ENCODE measurements at regions not wholly inside any gene's neighbourhood (a gene's known extent, or its start where the extent isn't known, plus 50 kb on each side); places are given as distances from the start of the nearest gene placed in this dataset.
A peak's percentile ranks its signal among the peaks of the same experiment; 100 is the strongest.
"Not testable (repeated sequence)": the region's sequence is repeated elsewhere in the genome, so short reads cannot be mapped to it uniquely, and the experiment has no call there.

- DNase-seq (ENCODE audit: extremely low spot score, unreplicated experiment): peak; percentile 91
- not testable (repeated sequence) for H3K27me3 Mint-ChIP-seq (ENCODE audit: unreplicated experiment); H3K4me3 Mint-ChIP-seq (ENCODE audit: unreplicated experiment); H3K27ac Mint-ChIP-seq (ENCODE audit: unreplicated experiment); H3K4me1 Mint-ChIP-seq (ENCODE audit: unreplicated experiment); H3K9me3 Mint-ChIP-seq (ENCODE audit: unreplicated experiment); H3K36me3 Mint-ChIP-seq (ENCODE audit: unreplicated experiment)
Observed at GRCh38 chr22:11017108-11017507, 4510.9 kb upstream of the OR11H1 start.

DNA sequence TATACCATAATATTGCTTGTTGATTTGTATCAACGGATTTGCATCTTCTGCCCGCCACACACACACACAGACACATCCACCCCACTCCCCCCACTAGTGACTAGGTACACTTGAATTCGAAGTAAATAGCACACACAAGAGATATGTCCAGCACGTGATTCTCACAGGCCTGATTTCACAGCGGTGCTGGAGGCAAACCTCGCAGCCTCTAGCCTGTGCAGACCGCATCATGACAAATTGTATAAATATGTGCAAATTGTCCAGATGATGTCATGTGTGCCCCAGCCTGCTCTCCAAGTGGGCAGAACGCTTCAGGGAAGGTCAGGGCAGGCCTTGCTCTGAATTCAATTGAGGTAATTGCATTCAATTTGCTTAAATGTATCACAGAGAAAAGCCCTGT, 4507.5 kb upstream of the OR11H1 start:
- H3K27me3 Mint-ChIP-seq (ENCODE audit: unreplicated experiment); H3K9me3 Mint-ChIP-seq (ENCODE audit: unreplicated experiment): not testable (repeated sequence)

DNA sequence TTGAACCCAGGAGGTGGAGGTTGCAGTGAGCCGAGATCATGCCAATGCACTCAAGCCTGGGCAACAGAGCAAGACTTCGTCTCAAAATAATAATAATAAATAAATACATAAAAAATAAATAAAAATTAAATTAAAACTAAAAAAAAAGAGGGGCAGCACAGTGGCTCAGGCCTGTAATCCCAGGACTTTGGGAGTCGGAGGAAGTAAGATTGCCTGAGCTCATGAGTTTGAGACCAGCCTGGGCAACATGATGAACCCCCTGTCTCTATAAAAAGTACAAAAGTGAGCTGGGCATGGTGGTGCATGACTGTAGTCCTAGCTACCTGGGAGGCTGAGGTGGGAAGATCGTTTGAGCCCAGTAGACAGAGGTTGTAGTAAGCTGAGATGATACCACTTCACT, 4501.5 kb upstream of the OR11H1 start:
- H3K27me3 Mint-ChIP-seq (ENCODE audit: unreplicated experiment); H3K4me3 Mint-ChIP-seq (ENCODE audit: unreplicated experiment); H3K4me1 Mint-ChIP-seq (ENCODE audit: unreplicated experiment); H3K27ac Mint-ChIP-seq (ENCODE audit: unreplicated experiment); H3K36me3 Mint-ChIP-seq (ENCODE audit: unreplicated experiment); DNase-seq (ENCODE audit: extremely low spot score, unreplicated experiment): not testable (repeated sequence)
- peaks cover 33% of the 10 kb centered on the region for H3K9me3 Mint-ChIP-seq (ENCODE audit: unreplicated experiment)

More for the DNA sequence above, 4507.5 kb upstream of the OR11H1 start:
- not testable (repeated sequence) for H3K4me1 Mint-ChIP-seq (ENCODE audit: unreplicated experiment); H3K27ac Mint-ChIP-seq (ENCODE audit: unreplicated experiment); H3K4me3 Mint-ChIP-seq (ENCODE audit: unreplicated experiment); H3K36me3 Mint-ChIP-seq (ENCODE audit: unreplicated experiment); DNase-seq (ENCODE audit: extremely low spot score, unreplicated experiment)

DNA sequence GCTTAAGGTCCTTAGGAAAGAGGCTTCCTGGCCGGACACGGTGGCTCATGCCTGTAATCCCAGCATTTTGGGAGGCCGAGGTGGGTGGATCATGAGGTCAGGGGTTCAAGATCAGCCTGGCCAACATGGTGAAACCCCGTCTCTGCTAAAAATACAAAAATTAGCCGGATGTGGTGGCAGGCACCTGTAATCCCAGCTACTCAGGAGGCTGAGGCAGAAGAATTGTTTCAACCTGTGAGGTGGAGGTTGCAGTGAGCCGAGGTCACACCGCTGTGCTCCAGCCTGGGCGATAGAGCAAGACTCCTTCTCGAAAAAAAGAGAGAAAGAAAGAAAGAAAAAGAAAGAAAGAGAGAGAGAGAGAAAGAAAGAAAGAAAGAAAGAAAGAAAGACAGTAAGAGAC, 4500.9 kb upstream of the OR11H1 start:
- H3K4me1 Mint-ChIP-seq (ENCODE audit: unreplicated experiment); H3K27ac Mint-ChIP-seq (ENCODE audit: unreplicated experiment): not testable (repeated sequence)

DNA sequence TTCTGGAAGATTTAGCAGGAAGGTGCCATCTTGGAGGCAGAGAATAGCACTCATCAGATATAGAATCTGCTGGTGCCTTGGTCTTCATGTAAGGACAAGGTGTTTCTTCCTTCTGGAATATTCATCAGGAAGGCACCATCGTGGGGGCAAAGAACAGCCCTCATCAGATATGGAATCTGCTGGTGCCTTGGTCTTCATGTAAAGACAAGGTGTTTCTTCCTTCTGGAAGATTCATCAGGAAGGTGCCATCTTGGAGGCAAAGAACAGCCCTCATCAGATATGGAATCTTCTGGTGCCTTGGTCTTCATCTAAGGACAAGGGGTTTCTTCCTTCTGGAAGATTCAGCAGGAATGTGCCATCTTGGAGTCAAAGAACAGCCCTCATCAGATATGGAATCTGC, 4500.5 kb upstream of the OR11H1 start:
- H3K36me3 Mint-ChIP-seq (ENCODE audit: unreplicated experiment); H3K4me1 Mint-ChIP-seq (ENCODE audit: unreplicated experiment); H3K27ac Mint-ChIP-seq (ENCODE audit: unreplicated experiment); DNase-seq (ENCODE audit: extremely low spot score, unreplicated experiment); H3K4me3 Mint-ChIP-seq (ENCODE audit: unreplicated experiment); H3K27me3 Mint-ChIP-seq (ENCODE audit: unreplicated experiment): not testable (repeated sequence)
- peaks cover 33% of the 10 kb centered on the region for H3K9me3 Mint-ChIP-seq (ENCODE audit: unreplicated experiment)

More for the DNA sequence above, 4500.9 kb upstream of the OR11H1 start:
- not testable (repeated sequence) for H3K36me3 Mint-ChIP-seq (ENCODE audit: unreplicated experiment); H3K4me3 Mint-ChIP-seq (ENCODE audit: unreplicated experiment); DNase-seq (ENCODE audit: extremely low spot score, unreplicated experiment); H3K27me3 Mint-ChIP-seq (ENCODE audit: unreplicated experiment)
- peaks cover 33% of the 10 kb centered on the region for H3K9me3 Mint-ChIP-seq (ENCODE audit: unreplicated experiment)

DNA sequence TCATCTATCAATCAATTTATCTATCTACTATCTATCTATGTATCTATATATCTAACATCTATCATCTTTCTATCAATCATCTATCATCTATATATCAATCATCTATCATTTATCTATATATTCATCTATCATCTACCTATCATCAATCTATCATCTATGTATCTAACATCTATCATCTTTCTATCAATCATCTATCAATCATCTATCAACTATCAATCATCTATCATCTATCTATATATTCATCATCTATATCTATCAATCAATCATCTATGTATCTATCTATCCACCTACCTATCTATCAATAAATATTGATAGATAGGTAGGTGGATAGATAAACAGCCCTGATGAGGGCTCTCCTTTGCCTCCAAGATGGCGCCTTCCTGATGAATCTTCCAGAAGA, 4499.8 kb upstream of the OR11H1 start:
- H3K4me1 Mint-ChIP-seq (ENCODE audit: unreplicated experiment); H3K27ac Mint-ChIP-seq (ENCODE audit: unreplicated experiment); H3K36me3 Mint-ChIP-seq (ENCODE audit: unreplicated experiment); H3K4me3 Mint-ChIP-seq (ENCODE audit: unreplicated experiment); H3K27me3 Mint-ChIP-seq (ENCODE audit: unreplicated experiment); DNase-seq (ENCODE audit: extremely low spot score, unreplicated experiment): not testable (repeated sequence)
- peaks cover 28% of the 10 kb centered on the region for H3K9me3 Mint-ChIP-seq (ENCODE audit: unreplicated experiment)

GRCh38 chr22:11029534-11029933, 4498.5 kb upstream of the OR11H1 start:
- DNase-seq (ENCODE audit: extremely low spot score, unreplicated experiment): peak; percentile 89
- H3K27me3 Mint-ChIP-seq (ENCODE audit: unreplicated experiment); H3K4me3 Mint-ChIP-seq (ENCODE audit: unreplicated experiment); H3K27ac Mint-ChIP-seq (ENCODE audit: unreplicated experiment); H3K4me1 Mint-ChIP-seq (ENCODE audit: unreplicated experiment); H3K36me3 Mint-ChIP-seq (ENCODE audit: unreplicated experiment): not testable (repeated sequence)
- H3K9me3 Mint-ChIP-seq (ENCODE audit: unreplicated experiment): peaks cover 29% of the 10 kb centered on the region

- H3K27ac Mint-ChIP-seq (ENCODE audit: unreplicated experiment); H3K4me1 Mint-ChIP-seq (ENCODE audit: unreplicated experiment); H3K4me3 Mint-ChIP-seq (ENCODE audit: unreplicated experiment); H3K36me3 Mint-ChIP-seq (ENCODE audit: unreplicated experiment); H3K27me3 Mint-ChIP-seq (ENCODE audit: unreplicated experiment): not testable (repeated sequence)
- DNase-seq (ENCODE audit: extremely low spot score, unreplicated experiment): peak; percentile 91
- H3K9me3 Mint-ChIP-seq (ENCODE audit: unreplicated experiment): peaks cover 33% of the 10 kb centered on the region
Observed at GRCh38 chr22:11029967-11030366, 4498.0 kb upstream of the OR11H1 start.

DNA sequence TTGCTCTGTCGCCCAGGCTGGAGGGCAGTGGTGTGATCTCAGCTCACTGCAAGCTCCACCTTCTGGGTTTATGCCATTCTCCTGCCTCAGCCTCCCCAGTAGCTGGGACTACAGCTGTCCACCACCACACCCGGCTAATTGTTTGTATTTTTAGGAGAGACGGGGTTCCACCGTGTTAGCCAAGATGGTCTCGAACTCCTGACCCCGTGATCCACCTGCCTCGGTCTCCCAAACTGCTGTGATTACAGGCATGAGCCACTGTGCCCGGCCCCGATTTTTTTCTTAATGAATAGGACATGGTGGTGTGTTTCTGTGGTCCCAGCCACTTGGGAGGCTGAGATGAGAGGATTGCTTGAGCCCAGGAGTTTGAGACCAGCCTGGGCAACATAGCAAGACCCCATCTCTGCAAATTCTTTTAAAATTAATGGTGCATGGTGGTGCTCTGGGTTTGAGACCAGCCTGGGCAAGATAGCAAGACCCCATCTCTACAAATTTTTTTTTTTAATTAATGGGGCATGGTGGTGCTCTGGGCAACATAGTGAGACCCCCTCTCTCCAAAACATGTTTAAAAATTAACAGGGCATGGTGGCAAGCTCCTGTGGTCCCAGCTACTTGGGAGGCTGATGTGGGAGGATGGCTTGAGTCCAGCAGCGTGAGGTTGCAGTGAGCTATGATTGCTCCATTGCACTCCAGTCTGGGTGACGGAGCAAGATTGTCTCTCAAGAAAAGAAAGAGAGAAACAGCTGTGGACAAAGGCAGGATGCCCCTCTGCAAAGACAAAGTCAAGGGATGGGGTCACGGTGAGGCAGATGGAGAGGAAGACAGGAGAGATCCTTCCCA, 4497.2 kb upstream of the OR11H1 start:
- not testable (repeated sequence) for H3K27me3 Mint-ChIP-seq (ENCODE audit: unreplicated experiment); H3K4me1 Mint-ChIP-seq (ENCODE audit: unreplicated experiment); H3K4me3 Mint-ChIP-seq (ENCODE audit: unreplicated experiment); H3K36me3 Mint-ChIP-seq (ENCODE audit: unreplicated experiment); H3K27ac Mint-ChIP-seq (ENCODE audit: unreplicated experiment)
- peak; percentile 88 for DNase-seq (ENCODE audit: extremely low spot score, unreplicated experiment)
- peaks cover 36% of the 10 kb centered on the region for H3K9me3 Mint-ChIP-seq (ENCODE audit: unreplicated experiment)

DNA sequence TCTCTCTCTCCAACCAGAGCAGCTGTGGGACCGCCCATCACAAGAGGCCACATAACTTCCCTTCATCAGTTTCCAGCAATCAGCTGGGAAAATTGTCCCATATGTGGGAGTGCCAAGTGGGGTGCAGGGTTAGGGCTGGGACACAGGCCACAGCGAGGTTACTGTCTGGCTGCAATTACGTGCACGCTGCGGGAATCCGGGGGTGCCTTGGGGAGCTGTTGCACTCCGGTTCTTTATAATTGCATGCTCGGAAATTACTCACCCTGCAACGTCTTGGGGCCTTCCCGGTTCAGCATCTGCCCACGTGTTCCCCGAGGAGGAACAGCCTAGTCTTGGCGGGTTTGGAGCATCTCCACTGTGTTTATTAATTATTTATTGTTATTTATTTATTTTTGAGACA, 4495.9 kb upstream of the OR11H1 start:
- H3K27me3 Mint-ChIP-seq (ENCODE audit: unreplicated experiment); H3K4me1 Mint-ChIP-seq (ENCODE audit: unreplicated experiment); H3K36me3 Mint-ChIP-seq (ENCODE audit: unreplicated experiment); H3K27ac Mint-ChIP-seq (ENCODE audit: unreplicated experiment); H3K4me3 Mint-ChIP-seq (ENCODE audit: unreplicated experiment): not testable (repeated sequence)
- peak; percentile 90 for DNase-seq (ENCODE audit: extremely low spot score, unreplicated experiment)
- H3K9me3 Mint-ChIP-seq (ENCODE audit: unreplicated experiment): peaks cover 46% of the 10 kb centered on the region

GRCh38 chr22:11034660-11034987, 4493.4 kb upstream of the OR11H1 start:
- H3K4me1 Mint-ChIP-seq (ENCODE audit: unreplicated experiment); H3K27ac Mint-ChIP-seq (ENCODE audit: unreplicated experiment); H3K4me3 Mint-ChIP-seq (ENCODE audit: unreplicated experiment); H3K36me3 Mint-ChIP-seq (ENCODE audit: unreplicated experiment); DNase-seq (ENCODE audit: extremely low spot score, unreplicated experiment); H3K27me3 Mint-ChIP-seq (ENCODE audit: unreplicated experiment): not testable (repeated sequence)
- H3K9me3 Mint-ChIP-seq (ENCODE audit: unreplicated experiment): peaks cover 42% of the 10 kb centered on the region

- not testable (repeated sequence) for H3K27me3 Mint-ChIP-seq (ENCODE audit: unreplicated experiment); H3K27ac Mint-ChIP-seq (ENCODE audit: unreplicated experiment); H3K36me3 Mint-ChIP-seq (ENCODE audit: unreplicated experiment); H3K4me3 Mint-ChIP-seq (ENCODE audit: unreplicated experiment); DNase-seq (ENCODE audit: extremely low spot score, unreplicated experiment); H3K4me1 Mint-ChIP-seq (ENCODE audit: unreplicated experiment)
- peaks cover 42% of the 10 kb centered on the region for H3K9me3 Mint-ChIP-seq (ENCODE audit: unreplicated experiment)
Observed at GRCh38 chr22:11035031-11035873, 4492.7 kb upstream of the OR11H1 start.
